HS-27A (cell line): ENCODE measurements at regions not wholly inside any gene's neighbourhood (a gene's known extent, or its start where the extent isn't known, plus 50 kb on each side); places are given as distances from the start of the nearest gene placed in this dataset.
"Not testable (repeated sequence)": the region's sequence is repeated elsewhere in the genome, so short reads cannot be mapped to it uniquely, and the experiment has no call there.

Experiments used
- DNase-seq: peaks from one replicate; pipeline ENCODE4 v3.0.0-alpha.2; 2012; ENCODE audit warnings: low read depth, missing footprints

- DNase-seq, result no peak
Observed at GRCh38 chr17:83019376-83019775, 60.0 kb upstream of the METRNL start.

GRCh38 chr17:83024218-83024971 lies 55.0 kb upstream of the METRNL start:
- DNase-seq, result no peak

- no peak for DNase-seq
Observed at GRCh38 chr17:83025636-83026280, 53.7 kb upstream of the METRNL start.

- no peak for DNase-seq
Observed at GRCh38 chr17:83026311-83026811, 53.0 kb upstream of the METRNL start.

GRCh38 chr17:83026921-83027320 lies 52.5 kb upstream of the METRNL start:
- not testable (repeated sequence) for DNase-seq

- DNase-seq, result no peak
Observed at GRCh38 chr17:83028851-83029250, 50.6 kb upstream of the METRNL start.

GRCh38 chr17:83029571-83029970 lies 49.8 kb upstream of the METRNL start:
- no peak for DNase-seq
